ENCODE measurements at regions not wholly inside any gene's neighbourhood (a gene's known extent, or its start where the extent isn't known, plus 50 kb on each side); places are given as distances from the start of the nearest gene placed in this dataset.

DNA sequence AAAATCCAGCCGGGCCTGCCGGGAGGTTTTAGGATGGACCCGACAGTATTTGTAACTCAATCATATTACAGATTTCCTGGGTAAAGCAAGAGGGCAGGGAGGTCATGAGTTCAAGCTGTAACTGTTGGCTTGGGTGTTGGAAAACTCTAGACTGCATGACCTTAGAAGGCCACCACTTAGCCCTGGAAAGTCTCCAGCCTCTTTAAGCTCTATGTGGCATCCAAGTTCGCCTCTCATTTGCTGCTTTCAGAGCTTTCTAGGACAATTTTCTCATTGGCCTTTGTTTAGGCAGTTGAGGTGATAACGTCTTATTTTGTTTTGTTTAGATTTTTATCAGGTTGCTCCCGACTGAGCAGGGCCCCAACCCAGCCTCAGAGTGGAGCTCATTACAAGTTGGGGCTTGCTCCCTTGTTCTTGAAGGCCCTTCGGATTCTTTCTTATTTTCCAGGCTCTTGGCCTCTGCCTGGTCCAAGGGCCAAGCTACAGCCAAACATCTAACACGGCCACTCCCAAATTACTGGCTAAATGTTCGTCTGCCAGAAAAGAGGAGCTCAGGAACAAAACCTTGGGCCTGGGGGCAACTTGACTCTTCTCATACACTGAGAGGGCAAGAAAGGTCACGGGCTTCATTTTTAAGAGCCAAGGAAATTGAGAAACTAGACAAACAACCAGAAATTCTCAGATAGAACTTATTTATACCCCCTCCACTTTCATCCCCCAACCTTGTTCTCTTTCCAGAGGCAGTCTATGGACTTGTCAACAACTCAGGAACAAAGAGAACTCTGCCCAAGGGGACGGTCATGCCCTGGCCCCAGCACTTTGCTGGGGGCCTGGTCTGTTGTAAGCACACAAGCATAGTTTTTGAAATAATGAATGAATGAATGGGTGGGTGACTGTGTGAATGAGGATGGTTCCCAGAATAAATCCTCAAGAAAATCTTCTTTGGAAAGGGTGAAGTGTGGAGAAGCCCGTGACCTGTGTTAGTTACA, 526.9 kb downstream of the BNC2 start:
- peak; percentile 39 for DNase-seq (ENCODE audit: low read depth)

DNA sequence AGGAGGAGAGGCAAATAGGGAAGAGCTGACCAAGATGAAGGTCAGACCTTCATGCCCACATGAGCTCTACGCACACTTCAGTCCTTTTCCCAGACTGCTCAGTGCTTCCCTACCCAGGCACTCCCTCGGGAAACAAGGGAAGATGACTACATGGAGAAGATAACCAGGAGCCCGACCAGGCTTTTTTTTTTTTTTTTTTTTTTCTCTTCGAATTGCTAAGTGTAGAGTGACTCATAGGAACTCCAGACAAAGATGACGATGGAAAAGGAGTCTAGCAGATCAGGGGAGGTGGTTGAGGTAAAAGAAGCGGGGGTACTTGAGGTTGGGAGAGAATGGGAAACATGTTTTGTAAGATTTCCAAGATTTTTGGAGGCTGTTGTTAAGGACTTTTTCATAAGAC, 526.1 kb downstream of the BNC2 start:
- DNase-seq (ENCODE audit: low read depth): peak; percentile 39

DNA sequence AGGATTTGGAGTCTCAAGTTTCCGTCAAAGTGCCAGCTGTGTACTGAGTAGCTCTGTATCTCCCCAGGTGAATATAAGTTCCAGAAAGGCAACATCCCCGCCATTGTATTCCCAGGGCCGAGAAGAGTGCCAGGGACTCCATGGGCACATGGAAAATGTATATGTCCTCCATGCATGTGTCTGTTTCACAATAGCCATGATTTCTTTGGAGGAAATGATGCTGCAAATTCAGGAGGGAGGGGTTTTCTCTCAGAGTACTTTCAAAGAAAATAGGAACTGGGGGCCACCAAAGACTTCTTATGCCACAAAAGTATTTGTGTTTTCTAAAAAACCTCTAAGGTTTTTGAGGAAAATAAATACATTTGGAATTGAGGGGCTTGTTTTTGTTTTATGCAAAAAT, 524.6 kb downstream of the BNC2 start:
- DNase-seq (ENCODE audit: low read depth): no peak

DNA sequence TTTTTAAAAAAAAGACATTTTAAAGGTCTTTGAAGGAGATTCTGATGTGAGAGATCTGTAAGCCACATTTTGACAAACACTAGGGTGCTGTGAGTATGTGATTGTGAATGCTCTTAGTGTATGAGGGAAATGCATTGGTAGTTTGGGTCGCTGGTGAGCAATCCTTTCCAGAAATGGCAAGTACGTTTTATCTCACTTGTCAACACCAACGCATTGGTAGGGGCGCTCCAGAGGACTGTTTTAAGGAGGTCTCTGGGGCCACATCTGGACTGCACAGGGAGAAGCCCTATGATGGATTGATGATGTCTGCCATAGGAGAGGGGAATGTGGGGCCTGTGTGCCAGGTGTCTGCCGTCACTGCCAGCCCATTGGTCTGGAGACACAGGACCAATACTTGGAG, 522.6 kb downstream of the BNC2 start:
- no peak for DNase-seq (ENCODE audit: low read depth)

DNA sequence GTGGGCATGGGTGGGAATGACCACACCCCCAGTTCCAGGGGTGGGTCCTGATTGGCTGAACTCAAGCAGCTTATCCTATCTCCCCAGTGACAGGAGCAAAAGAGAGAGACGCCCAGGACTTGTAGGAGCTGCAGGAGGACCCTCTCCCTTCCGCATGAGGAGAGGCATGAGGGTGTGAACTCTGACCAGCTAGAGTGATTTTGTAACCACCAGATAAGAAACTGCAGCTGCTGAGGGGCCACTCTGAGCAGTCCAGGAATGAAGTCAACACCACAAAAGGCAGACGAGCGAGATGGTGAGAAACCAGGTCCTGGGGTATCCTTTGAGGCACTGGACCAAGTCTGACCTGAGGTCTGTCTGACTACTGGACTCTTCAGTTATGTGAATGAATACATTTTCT, 521.9 kb downstream of the BNC2 start:
- DNase-seq (ENCODE audit: low read depth): no peak

DNA sequence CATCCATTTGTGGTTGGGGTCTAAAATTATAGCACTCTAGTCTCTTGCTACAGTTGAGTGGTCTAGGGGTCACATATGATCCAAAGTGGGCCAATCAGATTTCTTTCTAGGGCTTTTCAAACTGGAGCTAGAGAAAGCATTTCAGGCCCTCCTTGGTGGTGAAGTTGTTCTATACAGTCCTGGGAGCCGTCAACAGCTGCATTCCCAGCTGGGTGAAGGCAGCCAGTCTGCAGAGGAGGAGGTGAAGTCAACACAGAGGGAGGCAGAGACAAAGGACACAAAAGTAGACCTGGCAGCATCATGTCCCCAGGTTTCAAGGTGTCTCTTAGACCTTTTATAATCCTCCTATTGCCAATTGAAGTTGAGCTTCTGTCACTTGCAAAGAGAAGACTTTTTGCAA, 518.2 kb downstream of the BNC2 start:
- DNase-seq (ENCODE audit: low read depth): no peak

DNA sequence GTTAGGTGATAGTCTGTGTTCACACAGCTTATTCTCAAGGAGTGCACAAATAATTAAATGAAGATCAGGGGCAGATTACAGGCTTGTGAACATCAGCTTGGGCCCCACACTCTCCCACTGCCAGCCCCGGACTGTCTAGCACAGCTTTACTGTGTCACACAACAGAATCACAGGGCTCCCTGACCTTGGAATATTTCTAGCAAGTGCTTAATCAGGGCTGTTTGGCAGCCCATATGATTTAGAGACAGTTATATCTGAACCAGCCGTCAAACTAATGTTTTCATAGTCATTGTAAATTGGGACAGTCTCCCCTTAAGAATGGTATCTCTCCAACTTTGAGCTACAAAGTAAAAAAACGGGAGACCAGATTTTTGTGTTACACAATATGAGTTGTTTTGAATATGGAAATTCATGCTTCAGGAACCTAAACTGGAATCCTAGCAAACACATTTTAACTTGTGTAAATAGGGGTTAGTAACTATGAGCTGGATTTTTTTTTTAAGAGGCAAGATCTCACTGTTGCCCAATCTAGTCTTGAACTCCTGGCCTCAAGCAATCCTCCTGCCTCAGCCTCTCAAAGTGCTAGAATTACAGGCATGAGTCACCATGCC, 517.6 kb downstream of the BNC2 start:
- DNase-seq (ENCODE audit: low read depth): peak; percentile 78

DNA sequence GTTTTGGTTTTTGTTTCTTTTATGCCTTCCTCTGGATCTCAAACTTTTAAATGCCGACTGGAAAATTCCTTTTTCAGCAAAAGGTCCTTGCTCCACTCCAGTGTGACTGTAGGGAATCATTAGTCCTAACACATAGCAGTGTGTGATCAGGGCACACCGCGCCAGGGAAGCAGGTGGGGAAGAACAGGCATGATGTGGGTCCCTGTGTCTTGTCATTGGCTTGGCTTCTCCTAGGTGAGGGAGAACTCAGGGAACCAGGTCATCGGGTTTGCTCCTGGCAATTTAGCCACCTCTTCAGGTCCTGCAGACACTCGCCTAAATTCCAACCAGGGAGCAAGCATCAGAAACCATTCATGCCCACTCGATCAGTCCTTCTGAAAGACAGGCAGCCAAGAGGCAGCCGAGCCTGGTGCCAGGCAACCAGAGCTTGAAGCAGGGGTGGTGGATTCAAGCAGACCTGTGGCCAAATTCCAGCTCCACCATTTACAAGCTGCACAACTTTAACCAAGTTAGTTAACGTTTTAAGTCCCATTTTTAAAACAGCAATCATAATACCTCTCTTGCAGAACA, 514.2 kb downstream of the BNC2 start:
- DNase-seq (ENCODE audit: low read depth): no peak

DNA sequence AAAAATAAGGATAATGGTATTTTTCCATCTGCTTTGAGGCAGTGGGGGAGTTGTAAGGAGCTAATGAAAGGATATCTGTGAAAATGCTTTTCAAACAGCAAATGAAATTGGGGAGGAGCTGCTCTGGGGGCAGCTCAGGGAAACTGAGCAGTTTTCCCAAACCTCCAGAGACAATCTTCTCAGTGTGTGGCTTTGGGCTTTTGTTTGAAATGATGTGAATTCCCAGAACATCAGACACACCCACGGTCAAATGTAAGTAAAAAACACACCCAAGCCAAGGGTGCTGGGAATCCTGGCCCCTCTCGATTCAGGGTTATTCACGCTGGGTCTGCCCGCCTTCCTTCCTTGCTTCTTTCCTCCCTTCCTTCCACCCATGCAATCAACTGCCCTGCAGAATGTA, 512.6 kb downstream of the BNC2 start:
- DNase-seq (ENCODE audit: low read depth): no peak

DNA sequence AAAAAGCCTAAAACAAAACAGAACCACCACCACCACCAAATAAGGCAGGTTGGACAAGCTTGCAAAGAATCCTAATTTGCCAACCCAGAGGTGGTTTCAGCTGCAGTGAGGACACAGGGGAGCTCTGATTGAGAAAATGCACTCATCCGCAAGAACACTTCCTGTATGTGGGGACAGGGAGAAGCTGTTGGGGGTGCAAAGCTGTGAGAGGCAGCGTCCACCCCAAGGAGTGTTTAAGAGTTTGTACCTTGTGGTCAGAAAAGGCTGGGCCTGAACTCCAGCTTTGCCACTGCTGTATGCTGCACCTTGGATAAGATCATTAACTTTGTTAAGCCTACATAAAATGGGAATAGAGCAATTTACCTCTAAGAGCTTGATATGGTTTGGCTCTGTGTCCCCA, 511.7 kb downstream of the BNC2 start:
- no peak for DNase-seq (ENCODE audit: low read depth)
